ENCODE measurements at regions not wholly inside any gene's neighbourhood (a gene's known extent, or its start where the extent isn't known, plus 50 kb on each side); places are given as distances from the start of the nearest gene placed in this dataset.
A peak's percentile ranks its signal among the peaks of the same experiment; 100 is the strongest.

- TF ChIP-seq MYC (IDR thresholded peaks at IDR 0.05; ENCODE audit: low read depth, low read length), result no peak
- no peak for TF ChIP-seq CTCF (IDR thresholded peaks at IDR 0.05; ENCODE audit: low read depth, low read length)
- TF ChIP-seq, protein P1, sequence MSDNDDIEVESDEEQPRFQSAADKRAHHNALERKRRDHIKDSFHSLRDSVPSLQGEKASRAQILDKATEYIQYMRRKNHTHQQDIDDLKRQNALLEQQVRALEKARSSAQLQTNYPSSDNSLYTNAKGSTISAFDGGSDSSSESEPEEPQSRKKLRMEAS (IDR thresholded peaks at IDR 0.05; ENCODE audit: low read depth, low read length), result no peak
- TF ChIP-seq POLR2A (IDR thresholded peaks at IDR 0.05; ENCODE audit: extremely low read depth, insufficient read length), result no peak
- no peak for DNase-seq (ENCODE audit: low read depth)
- H3K4me3 ChIP-seq (ENCODE audit: low read depth, low read length), result no peak overlapping the region
Observed at GRCh38 chr18:3358310-3358709, 91.7 kb upstream of the TGIF1 start.

DNA sequence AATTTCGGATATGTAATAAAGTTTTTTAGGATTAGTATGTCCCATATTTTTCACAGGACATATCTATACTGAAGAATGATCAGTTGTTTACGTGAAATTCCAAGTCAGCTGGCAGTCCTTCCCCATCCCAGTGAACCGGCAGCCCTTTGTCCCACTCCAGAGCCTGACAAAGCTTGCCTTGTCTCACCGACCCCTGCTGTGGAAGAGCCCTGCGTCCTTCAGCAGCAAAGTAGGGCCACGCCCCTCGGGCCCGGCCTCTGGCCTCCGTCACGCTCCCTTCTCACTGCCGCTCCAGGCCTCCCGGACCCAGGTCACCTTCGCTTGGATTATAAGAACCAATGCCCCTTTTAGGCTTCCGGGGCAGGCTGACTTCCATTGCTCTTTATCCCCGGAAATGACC lies 89.8 kb upstream of the TGIF1 start:
- no peak for TF ChIP-seq CTCF (IDR thresholded peaks at IDR 0.05; ENCODE audit: low read depth, low read length)
- H3K4me3 ChIP-seq (ENCODE audit: low read depth, low read length), result no peak overlapping the region
- DNase-seq (ENCODE audit: low read depth), result no peak

GRCh38 chr18:3367491-3368091 lies 82.4 kb upstream of the TGIF1 start:
- no peak overlapping the region for H3K4me3 ChIP-seq (ENCODE audit: low read depth, low read length)
- no peak for DNase-seq (ENCODE audit: low read depth)
- TF ChIP-seq, protein P1 (IDR thresholded peaks at IDR 0.05; ENCODE audit: low read depth, low read length), result no peak
- no peak for TF ChIP-seq CTCF (IDR thresholded peaks at IDR 0.05; ENCODE audit: low read depth, low read length)
- no peak for TF ChIP-seq POLR2A (IDR thresholded peaks at IDR 0.05; ENCODE audit: extremely low read depth, insufficient read length)
- no peak for TF ChIP-seq MYC (IDR thresholded peaks at IDR 0.05; ENCODE audit: low read depth, low read length)

DNA sequence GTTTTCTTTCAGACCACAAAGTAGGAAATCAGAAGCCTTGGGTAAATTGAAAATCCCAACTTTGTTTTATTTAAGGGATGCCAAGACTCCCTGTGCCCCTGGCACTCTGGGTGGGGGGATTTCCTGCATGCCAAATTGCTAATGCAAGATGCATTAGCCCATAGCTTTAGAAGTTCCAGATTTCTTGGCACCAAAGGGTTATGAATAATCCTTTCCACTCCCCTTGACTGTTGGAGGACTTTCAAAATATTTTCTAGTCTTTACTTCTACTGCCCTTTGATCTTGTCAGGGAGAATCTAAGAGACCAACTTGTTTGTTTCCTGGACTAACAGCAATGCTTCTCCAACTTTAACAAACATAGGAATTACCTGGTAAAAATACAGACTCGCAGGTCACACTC lies 81.8 kb upstream of the TGIF1 start:
- H3K4me3 ChIP-seq (ENCODE audit: low read depth, low read length), result no peak overlapping the region
- TF ChIP-seq MYC (IDR thresholded peaks at IDR 0.05; ENCODE audit: low read depth, low read length) (no peak), POLR2A (IDR thresholded peaks at IDR 0.05; ENCODE audit: extremely low read depth, insufficient read length) (no peak), CTCF (IDR thresholded peaks at IDR 0.05; ENCODE audit: low read depth, low read length) (no peak)
- TF ChIP-seq, protein P1 (IDR thresholded peaks at IDR 0.05; ENCODE audit: low read depth, low read length), result no peak
- no peak for DNase-seq (ENCODE audit: low read depth)

DNA sequence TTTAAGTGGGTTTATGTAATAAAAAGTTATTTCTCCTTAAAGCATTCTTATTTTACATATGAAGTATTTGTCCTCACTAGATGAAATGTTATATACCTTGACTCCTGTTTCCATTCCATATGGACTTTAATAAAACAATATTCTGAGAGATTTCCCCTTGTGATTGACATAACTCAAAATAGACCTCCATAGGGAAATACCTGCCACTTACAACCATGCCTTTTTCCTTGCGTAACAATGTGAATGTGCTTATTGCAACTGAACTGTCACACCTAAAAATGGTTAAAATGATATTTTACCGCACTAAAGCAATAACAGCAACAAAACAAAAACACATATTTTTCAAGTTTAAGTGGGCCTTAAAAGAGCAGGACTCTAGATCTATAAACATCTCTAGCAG lies 70.3 kb upstream of the TGIF1 start:
- no peak for TF ChIP-seq MYC (IDR thresholded peaks at IDR 0.05; ENCODE audit: low read depth, low read length)
- no peak for TF ChIP-seq POLR2A (IDR thresholded peaks at IDR 0.05; ENCODE audit: extremely low read depth, insufficient read length)
- TF ChIP-seq CTCF (IDR thresholded peaks at IDR 0.05; ENCODE audit: low read depth, low read length), result no peak
- TF ChIP-seq, protein P1 (IDR thresholded peaks at IDR 0.05; ENCODE audit: low read depth, low read length), result no peak

DNA sequence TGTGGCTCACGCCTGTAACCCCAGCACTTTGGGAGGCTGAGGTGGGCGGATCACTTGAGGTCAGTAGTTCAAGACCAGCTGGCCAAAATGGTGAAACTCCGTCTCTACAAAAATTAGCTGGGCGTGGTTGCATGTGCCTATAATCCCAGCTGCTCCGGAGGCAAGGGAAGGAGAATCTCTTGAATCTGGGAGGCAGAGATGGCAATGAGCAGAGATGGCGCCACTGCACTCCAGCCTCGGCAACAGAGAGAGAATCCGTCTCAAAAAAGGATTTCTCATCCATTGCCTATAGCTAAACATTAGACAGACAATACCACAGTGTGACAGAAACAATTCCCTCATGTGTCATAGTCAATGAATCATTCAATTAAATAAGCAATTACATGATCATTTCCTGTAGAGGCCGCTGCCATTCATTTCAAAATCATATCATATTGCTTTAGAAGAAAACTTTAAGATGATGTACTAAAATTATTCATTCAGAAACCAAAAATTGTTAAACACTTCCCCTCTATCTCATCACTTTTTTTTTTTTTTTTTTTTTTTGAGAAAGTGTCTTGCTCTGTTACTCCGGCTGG lies 69.5 kb upstream of the TGIF1 start:
- TF ChIP-seq MYC (IDR thresholded peaks at IDR 0.05; ENCODE audit: low read depth, low read length) (no peak), POLR2A (IDR thresholded peaks at IDR 0.05; ENCODE audit: extremely low read depth, insufficient read length) (no peak), CTCF (IDR thresholded peaks at IDR 0.05; ENCODE audit: low read depth, low read length) (no peak)
- TF ChIP-seq, protein P1 (IDR thresholded peaks at IDR 0.05; ENCODE audit: low read depth, low read length), result no peak
- DNase-seq (ENCODE audit: low read depth), result peak; percentile 50
- H3K4me3 ChIP-seq (ENCODE audit: low read depth, low read length), result no peak overlapping the region

More for the DNA sequence above, 70.3 kb upstream of the TGIF1 start:
- DNase-seq (ENCODE audit: low read depth), result no peak
- H3K4me3 ChIP-seq (ENCODE audit: low read depth, low read length), result no peak overlapping the region

Measured in NB4 (cell line).